A549 (cell line): ENCODE measurements at regions not wholly inside any gene's neighbourhood (a gene's known extent, or its start where the extent isn't known, plus 50 kb on each side); places are given as distances from the start of the nearest gene placed in this dataset.

Source experiments
- ATAC-seq, 2 experiments: fragments of 200-7000 bp in 1 of 2; fragments of >200 bp in 1 of 2; cut with Nextera tagmentation in 1 of 2; cut with Tn5 transposase in 1 of 2; 3 replicates each; pipeline versions ENCODE4 v1.8.0 to v1.9.1; 2018 to 2020; ENCODE audit warnings: mild to moderate bottlenecking in 1 of 2, moderate library complexity in 1 of 2
- CTCF ChIA-PET: fragments of 300-600 bp; sonication (Branson Sonifier 250); formaldehyde crosslinking; extraction: SDS; loops from one replicate; lab custom pipeline; 2021; ENCODE audit warnings: antibody characterized with exemption, inconsistent platforms; lab: Yijun Ruan, JAX
- POLR2A ChIA-PET: fragments of 350-600 bp; formaldehyde crosslinking; extraction: SDS; loops from one replicate; lab custom pipeline; 2021; ENCODE audit warnings: antibody characterized with exemption, inconsistent platforms; lab: Yijun Ruan, JAX
- DNase-seq, 2 experiments: peaks; one replicate each; pipeline versions ENCODE4 v3.0.0 to v3.0.0-alpha.2; 2011 to 2016; ENCODE audit warnings: low read depth in 1 of 2, low spot score in 1 of 2
- FAIRE-seq: peaks from 2 replicates; lab custom pipeline; 2011; peaks lifted over from hg19 to GRCh38; lab: Jason Lieb, UNC
- H3K27ac ChIP-seq, 2 experiments: fragments of >200 bp; sonication (Bioruptor Twin); formaldehyde crosslinking; 3 replicates each; pipeline ENCODE4 v1.5.1; 2016 to 2017
- H3K4me1 ChIP-seq: fragments of >200 bp; sonication (Bioruptor Twin); formaldehyde crosslinking; 3 replicates; pipeline ENCODE4 v1.6.1; 2016
- H3K4me2 ChIP-seq: fragments of >200 bp; sonication (Bioruptor Twin); formaldehyde crosslinking; 3 replicates; pipeline ENCODE4 v1.6.1; 2016
- H3K4me3 ChIP-seq: fragments of >200 bp; sonication (Bioruptor Twin); formaldehyde crosslinking; 3 replicates; pipeline ENCODE4 v1.5.1; 2016
- H3K9me3 ChIP-seq: fragments of >200 bp; sonication (Bioruptor Twin); formaldehyde crosslinking; 3 replicates; pipeline ENCODE4 v1.6.1; 2016
- BCL3 ChIP-seq: fragments of >200 bp; sonication (Bioruptor Twin); formaldehyde crosslinking; IDR thresholded peaks from 3 replicates; pipeline ENCODE4 v1.6.1; 2016
- BHLHE40 ChIP-seq: IDR thresholded peaks from 2 replicates; pipeline ENCODE4 v1.6.1; 2012; ENCODE audit warnings: low read depth, low read length, inconsistent platforms
- CEBPB ChIP-seq, 2 experiments: fragments of >200 bp in 1 of 2; sonication (Bioruptor Twin) in 1 of 2; formaldehyde crosslinking in 1 of 2; IDR thresholded peaks; 2 replicates each; pipeline ENCODE4 v1.6.1; 2012 to 2016
- CHD2 ChIP-seq: fragments of 150-350 bp; IDR thresholded peaks from 2 replicates; pipeline ENCODE4 v1.6.1; 2014; ENCODE audit warnings: low read length; ENCODE audit not compliant: partially characterized antibody
- EHF ChIP-seq: fragments of 250-450 bp; sonication (Bioruptor Pico); IDR thresholded peaks from 2 replicates; pipeline ENCODE4 v1.5.0; 2020; ENCODE audit warnings: mild to moderate bottlenecking
- ELK1 ChIP-seq: fragments of 150-350 bp; IDR thresholded peaks from 2 replicates; pipeline ENCODE4 v1.6.1; 2014; ENCODE audit warnings: low read depth, mild to moderate bottlenecking, low read length
- FOSB ChIP-seq: fragments of 250-450 bp; sonication (Bioruptor Pico); IDR thresholded peaks from 2 replicates; pipeline ENCODE4 v1.5.0; 2020; ENCODE audit warnings: mild to moderate bottlenecking, moderate library complexity
- HOXA7 ChIP-seq: fragments of 250-450 bp; sonication (Bioruptor Pico); IDR thresholded peaks from 2 replicates; pipeline ENCODE4 v1.5.0; 2020; ENCODE audit warnings: mild to moderate bottlenecking, moderate library complexity
- JUN ChIP-seq, 2 experiments: fragments of >200 bp; sonication (Bioruptor Twin); formaldehyde crosslinking; IDR thresholded peaks; 2 replicates in 1 of 2; 3 replicates in 1 of 2; pipeline ENCODE4 v1.6.1; 2016 to 2017
- JUNB ChIP-seq: fragments of >200 bp; sonication (Bioruptor Twin); formaldehyde crosslinking; IDR thresholded peaks from 2 replicates; pipeline ENCODE4 v1.6.1; 2016
- KDM1A ChIP-seq: fragments of 200-600 bp; sonication (generic); IDR thresholded peaks from 2 replicates; pipeline ENCODE4 v1.6.1; 2016; ENCODE audit warnings: low read depth, mild to moderate bottlenecking
- KDM5A ChIP-seq: fragments of 200-600 bp; sonication (generic); IDR thresholded peaks from 2 replicates; pipeline ENCODE4 v1.6.1; 2016; ENCODE audit warnings: antibody characterized with exemption, mild to moderate bottlenecking
- MAZ ChIP-seq: fragments of 150-350 bp; IDR thresholded peaks from 2 replicates; pipeline ENCODE4 v1.6.1; 2014; ENCODE audit warnings: antibody characterized with exemption, low read depth, low read length, borderline replicate concordance
- MYC ChIP-seq: IDR thresholded peaks from 2 replicates; pipeline ENCODE4 v1.6.1; 2012; ENCODE audit warnings: mild to moderate bottlenecking, inconsistent platforms, low read length, improper control_type of control experiment, borderline replicate concordance
- NFE2L2 ChIP-seq: fragments of 150-350 bp; conservative IDR thresholded peaks from 2 replicates; pipeline ENCODE4 v1.6.1; 2014; ENCODE audit warnings: low read length
- NR3C1 ChIP-seq: fragments of >200 bp; sonication (Bioruptor Twin); formaldehyde crosslinking; IDR thresholded peaks from 3 replicates; pipeline ENCODE4 v1.6.1; 2017
- PHF8 ChIP-seq: fragments of 200-600 bp; sonication (generic); IDR thresholded peaks from 2 replicates; pipeline ENCODE4 v1.6.1; 2016; ENCODE audit warnings: low read depth, mild to moderate bottlenecking, antibody characterized with exemption, moderate library complexity, borderline replicate concordance
- RAD21 ChIP-seq, 2 experiments: fragments of >200 bp in 1 of 2; sonication (Bioruptor Twin) in 1 of 2; formaldehyde crosslinking in 1 of 2; IDR thresholded peaks in 1 of 2; conservative IDR thresholded peaks in 1 of 2; 2 replicates in 1 of 2; 3 replicates in 1 of 2; pipeline ENCODE4 v1.6.1; 2012 to 2018; ENCODE audit warnings: inconsistent platforms in 1 of 2
- RARB ChIP-seq: fragments of 250-450 bp; sonication (Bioruptor Pico); IDR thresholded peaks from 2 replicates; pipeline ENCODE4 v1.8.0; 2021; ENCODE audit warnings: mild to moderate bottlenecking, moderate library complexity
- RFX5 ChIP-seq: fragments of 450-650 bp; IDR thresholded peaks from 2 replicates; pipeline ENCODE4 v1.7.1; 2014; ENCODE audit warnings: antibody characterized with exemption, mild to moderate bottlenecking, moderate library complexity
- SMC3 ChIP-seq: fragments of >200 bp; sonication (Bioruptor Twin); formaldehyde crosslinking; IDR thresholded peaks from 3 replicates; pipeline ENCODE4 v1.6.1; 2018; ENCODE audit warnings: inconsistent platforms
- SREBF2 ChIP-seq: fragments of 450-650 bp; IDR thresholded peaks from 2 replicates; pipeline ENCODE4 v1.6.1; 2014; ENCODE audit warnings: mild to moderate bottlenecking, moderate library complexity
- TP53 ChIP-seq: fragments of 250-450 bp; sonication (Bioruptor Pico); IDR thresholded peaks from 2 replicates; pipeline ENCODE4 v1.5.0; 2021; ENCODE audit warnings: mild to moderate bottlenecking, moderate library complexity
- ZC3H11A ChIP-seq: fragments of 450-650 bp; IDR thresholded peaks from 2 replicates; pipeline ENCODE4 v1.6.1; 2014; ENCODE audit warnings: antibody characterized with exemption, mild to moderate bottlenecking
- ZFP36 ChIP-seq: fragments of 450-650 bp; IDR thresholded peaks from 2 replicates; pipeline ENCODE4 v1.6.1; 2014; ENCODE audit warnings: borderline replicate concordance; ENCODE audit not compliant: partially characterized antibody
- WGBS: methylation state at CpG from one replicate; pipeline ENCODE4 v1.1.6; 2017; ENCODE audit errors: missing lambda C conversion rate; 5-methylcytosine and 5-hydroxymethylcytosine counted together
- TF ChIP-seq, protein P1 (sequence below): fragments of 200-600 bp; sonication (generic); IDR thresholded peaks from 2 replicates; pipeline ENCODE4 v1.6.1; 2016; ENCODE audit warnings: antibody characterized with exemption, mild to moderate bottlenecking, moderate library complexity
- TF ChIP-seq, protein P2 (sequence below): fragments of >200 bp; sonication (Bioruptor Twin); formaldehyde crosslinking; IDR thresholded peaks from 2 replicates; pipeline ENCODE4 v1.6.1; 2016

GRCh38 chr12:59938190-59938962, 342.5 kb downstream of the SLC16A7 start:
- FAIRE-seq (no peak), ATAC-seq (peak in 1 of 2 experiments; percentile 55; a peak in 2 of 6 replicates), DNase-seq (peak in 1 of 2 experiments; percentile 36)
- peak overlapping the region; percentile 26 to 36; a peak in 3 of 6 replicates for H3K27ac ChIP-seq
- H3K4me1 ChIP-seq = peaks cover 19% of the 10 kb centered on the region; the same call in 2 of the 3 replicates
- ChIA-PET POLR2A (no interaction called here), CTCF (no interaction called here)
- no peaks in the 10 kb centered on the region for H3K9me3 ChIP-seq
- 25% methylated on average over 8 of the region's 8 CpGs for WGBS
- peak overlapping the region; percentile 56 for H3K4me2 ChIP-seq
- no peak overlapping the region for H3K4me3 ChIP-seq
- TF ChIP-seq ZFP36 (no peak), JUN (IDR thresholded peaks at IDR 0.05) (no peak), NFE2L2 (no peak), ELK1 (no peak), RFX5 (no peak), CEBPB (IDR thresholded peaks at IDR 0.05) (0 out of 4 replicates have a peak, but pooled peaks of 1 of the 2 experiments have one; percentile 26), TP53 (CRISPR knock-in tag) (no peak)

DNA sequence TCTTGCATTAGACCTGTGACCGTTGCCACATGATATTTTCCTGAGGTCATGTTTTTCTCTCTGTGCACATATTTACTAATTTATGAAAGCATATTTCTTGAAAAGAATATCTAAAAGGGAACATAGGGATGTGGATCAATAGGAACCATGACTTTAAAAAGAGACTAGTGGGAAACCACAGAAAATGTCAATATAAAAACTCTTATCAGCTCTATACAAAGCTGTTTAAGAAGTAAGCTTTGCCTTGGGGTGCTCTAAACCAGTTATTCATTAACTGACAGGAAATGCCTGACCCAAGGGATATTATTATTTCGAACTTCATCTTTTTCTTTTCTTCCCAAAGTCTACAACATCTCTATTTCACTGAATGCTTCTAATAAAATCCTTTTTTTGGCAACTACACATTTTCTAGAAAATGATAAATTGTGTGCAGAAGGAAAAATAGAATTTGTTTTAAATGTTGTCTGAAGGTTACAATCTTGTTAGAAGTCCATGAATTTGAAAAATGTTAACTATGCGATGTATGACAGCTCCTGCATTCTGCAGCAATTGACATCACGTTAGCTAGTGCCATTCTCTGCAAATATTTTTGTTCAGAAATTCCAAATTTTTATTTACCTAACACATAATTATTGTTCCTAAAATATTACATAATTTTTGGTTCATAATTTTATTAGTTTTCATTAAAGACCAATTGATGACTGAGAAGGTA, 345.0 kb downstream of the SLC16A7 start:
- ChIA-PET POLR2A (no interaction called here), CTCF (no interaction called here)
- Histone ChIP-seq H3K4me1 (peaks cover 19% of the 10 kb centered on the region; the same call in 2 of the 3 replicates), H3K4me2 (peak overlapping the region; percentile 34), H3K27ac (no peak overlapping the region), H3K4me3 (no peak overlapping the region), H3K9me3 (no peaks in the 10 kb centered on the region)
- TF ChIP-seq EHF (CRISPR knock-in tag) (no peak), MAZ (no peak), PHF8 (no peak), BHLHE40 (no peak), FOSB (CRISPR knock-in tag) (no peak), RARB (no peak), ZFP36 (no peak), KDM1A (no peak), CEBPB (IDR thresholded peaks at IDR 0.05) (no peak), SREBF2 (no peak), RAD21 (conservative IDR thresholded peaks at IDR 0.05 in 1 of 2, IDR thresholded peaks at IDR 0.05 in 1 of 2) (no peak), MYC (no peak)
- 6% methylated on average over 4 of the region's 4 CpGs for WGBS
- no peak for FAIRE-seq
- peak in 1 of 2 experiments; percentile 60; a peak in 2 of 6 replicates for ATAC-seq
- DNase-seq = no peak

DNA sequence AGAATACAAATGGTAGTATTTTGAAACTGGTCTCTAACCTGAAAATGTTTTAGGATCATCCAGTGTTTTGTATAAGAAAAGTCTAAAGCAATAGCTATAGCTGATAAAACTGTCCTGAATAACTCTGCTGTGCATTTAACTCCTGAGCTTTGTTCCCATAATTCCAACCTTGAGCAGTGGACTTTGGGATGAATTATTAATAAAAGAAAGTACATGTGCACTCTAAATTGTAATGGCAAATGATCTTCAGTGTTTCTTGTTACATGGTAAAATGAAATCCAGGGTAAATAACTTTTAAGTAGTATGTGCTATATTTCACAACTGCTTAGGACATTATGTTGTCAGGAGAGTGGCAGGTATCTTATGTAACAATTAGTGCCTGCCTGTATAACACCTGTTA, 345.6 kb downstream of the SLC16A7 start:
- H3K4me2 ChIP-seq = peak overlapping the region; percentile 34
- peaks cover 19% of the 10 kb centered on the region; the same call in 2 of the 3 replicates for H3K4me1 ChIP-seq
- H3K27ac ChIP-seq = no peak overlapping the region
- ChIA-PET CTCF (no interaction called here), POLR2A (no interaction called here)
- ATAC-seq = no peak
- H3K4me3 ChIP-seq = no peak overlapping the region
- no peak for FAIRE-seq
- DNase-seq = no peak
- H3K9me3 ChIP-seq = no peaks in the 10 kb centered on the region
- TF ChIP-seq, protein P1, sequence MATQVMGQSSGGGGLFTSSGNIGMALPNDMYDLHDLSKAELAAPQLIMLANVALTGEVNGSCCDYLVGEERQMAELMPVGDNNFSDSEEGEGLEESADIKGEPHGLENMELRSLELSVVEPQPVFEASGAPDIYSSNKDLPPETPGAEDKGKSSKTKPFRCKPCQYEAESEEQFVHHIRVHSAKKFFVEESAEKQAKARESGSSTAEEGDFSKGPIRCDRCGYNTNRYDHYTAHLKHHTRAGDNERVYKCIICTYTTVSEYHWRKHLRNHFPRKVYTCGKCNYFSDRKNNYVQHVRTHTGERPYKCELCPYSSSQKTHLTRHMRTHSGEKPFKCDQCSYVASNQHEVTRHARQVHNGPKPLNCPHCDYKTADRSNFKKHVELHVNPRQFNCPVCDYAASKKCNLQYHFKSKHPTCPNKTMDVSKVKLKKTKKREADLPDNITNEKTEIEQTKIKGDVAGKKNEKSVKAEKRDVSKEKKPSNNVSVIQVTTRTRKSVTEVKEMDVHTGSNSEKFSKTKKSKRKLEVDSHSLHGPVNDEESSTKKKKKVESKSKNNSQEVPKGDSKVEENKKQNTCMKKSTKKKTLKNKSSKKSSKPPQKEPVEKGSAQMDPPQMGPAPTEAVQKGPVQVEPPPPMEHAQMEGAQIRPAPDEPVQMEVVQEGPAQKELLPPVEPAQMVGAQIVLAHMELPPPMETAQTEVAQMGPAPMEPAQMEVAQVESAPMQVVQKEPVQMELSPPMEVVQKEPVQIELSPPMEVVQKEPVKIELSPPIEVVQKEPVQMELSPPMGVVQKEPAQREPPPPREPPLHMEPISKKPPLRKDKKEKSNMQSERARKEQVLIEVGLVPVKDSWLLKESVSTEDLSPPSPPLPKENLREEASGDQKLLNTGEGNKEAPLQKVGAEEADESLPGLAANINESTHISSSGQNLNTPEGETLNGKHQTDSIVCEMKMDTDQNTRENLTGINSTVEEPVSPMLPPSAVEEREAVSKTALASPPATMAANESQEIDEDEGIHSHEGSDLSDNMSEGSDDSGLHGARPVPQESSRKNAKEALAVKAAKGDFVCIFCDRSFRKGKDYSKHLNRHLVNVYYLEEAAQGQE = no peak
- no peak for TF ChIP-seq KDM5A
- no peak for TF ChIP-seq BCL3
- no peak for TF ChIP-seq JUNB
- TF ChIP-seq ZC3H11A = no peak
- TF ChIP-seq, protein P2, sequence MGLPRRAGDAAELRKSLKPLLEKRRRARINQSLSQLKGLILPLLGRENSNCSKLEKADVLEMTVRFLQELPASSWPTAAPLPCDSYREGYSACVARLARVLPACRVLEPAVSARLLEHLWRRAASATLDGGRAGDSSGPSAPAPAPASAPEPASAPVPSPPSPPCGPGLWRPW = no peak
- TF ChIP-seq JUN (IDR thresholded peaks at IDR 0.05) = no peak
- TF ChIP-seq NR3C1 = no peak
- TF ChIP-seq RAD21 (conservative IDR thresholded peaks at IDR 0.05 in 1 of 2, IDR thresholded peaks at IDR 0.05 in 1 of 2) = no peak
- no peak for TF ChIP-seq BHLHE40
- no peak for TF ChIP-seq MYC
- TF ChIP-seq FOSB (CRISPR knock-in tag) = no peak
- TF ChIP-seq HOXA7 (CRISPR knock-in tag) = no peak
- TF ChIP-seq CHD2 = no peak
- TF ChIP-seq SMC3 = no peak
